SK-N-SH (cell line): ENCODE measurements at regions not wholly inside any gene's neighbourhood (a gene's known extent, or its start where the extent isn't known, plus 50 kb on each side); places are given as distances from the start of the nearest gene placed in this dataset.

Experiments used
- EZH2phosphoT487 ChIP-seq: fragments of 200-600 bp; sonication (generic); IDR thresholded peaks from 2 replicates; pipeline ENCODE4 v1.6.1; 2017; ENCODE audit warnings: low read depth, mixed run types, mild to moderate bottlenecking, antibody characterized with exemption, moderate library complexity, borderline replicate concordance
- FOXJ3 ChIP-seq: sonication (generic); formaldehyde crosslinking; IDR thresholded peaks from 2 replicates; pipeline ENCODE4 v1.5.1; 2020; ENCODE audit warnings: mild to moderate bottlenecking, missing genetic modification reagents
- FOXM1 ChIP-seq: IDR thresholded peaks from 2 replicates; pipeline ENCODE4 v1.4.0; 2012; ENCODE audit warnings: low read depth, mild to moderate bottlenecking
- JUND ChIP-seq: IDR thresholded peaks from 2 replicates; pipeline ENCODE4 v1.4.0; 2012
- POLR2AphosphoS5 ChIP-seq: IDR thresholded peaks from 2 replicates; pipeline ENCODE4 v1.6.1; 2012; ENCODE audit warnings: low read depth, low read length
- RAD21 ChIP-seq: IDR thresholded peaks from 2 replicates; pipeline ENCODE4 v1.6.1; 2012; ENCODE audit warnings: mild to moderate bottlenecking, low read length
- TAF1 ChIP-seq: IDR thresholded peaks from 2 replicates; pipeline ENCODE4 v1.6.1; 2012; ENCODE audit warnings: low read depth, mild to moderate bottlenecking, low read length, moderate library complexity, borderline replicate concordance
- TF ChIP-seq, protein P1 (sequence below): fragments of 200-600 bp; sonication (generic); IDR thresholded peaks from 2 replicates; pipeline ENCODE4 v1.6.1; 2017; ENCODE audit warnings: antibody characterized with exemption, mild to moderate bottlenecking, moderate library complexity
- TF ChIP-seq, protein P2 (sequence below): IDR thresholded peaks from 2 replicates; pipeline ENCODE4 v1.6.1; 2012; ENCODE audit warnings: mild to moderate bottlenecking, low read depth, low read length, moderate library complexity
- TF ChIP-seq, protein P3 (sequence below): fragments of 150-350 bp; IDR thresholded peaks from 2 replicates; pipeline ENCODE4 v1.6.1; 2016; ENCODE audit warnings: mild to moderate bottlenecking, low read depth, low read length

DNA sequence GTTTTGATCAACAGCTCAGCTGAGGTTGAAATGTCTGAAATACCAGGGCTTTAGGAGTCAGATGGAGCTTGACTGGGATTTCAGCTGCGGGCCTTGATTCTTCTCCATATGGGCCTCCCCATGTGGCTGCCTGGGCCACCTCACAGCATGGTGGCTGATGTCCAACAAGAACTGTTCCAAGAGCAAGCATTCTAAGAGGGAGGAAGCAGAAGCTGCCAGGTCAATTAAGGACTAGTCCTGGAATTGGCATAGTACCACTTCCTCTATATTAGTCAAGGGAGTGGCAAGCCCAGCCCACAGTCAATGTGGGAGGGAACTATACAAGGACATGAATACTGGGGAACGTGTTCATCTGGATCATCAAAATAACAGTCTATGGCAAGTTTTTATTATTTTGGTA lies 181.7 kb upstream of the ANKRD28 start:
- TF ChIP-seq POLR2AphosphoS5 = no peak
- TF ChIP-seq, protein P1, sequence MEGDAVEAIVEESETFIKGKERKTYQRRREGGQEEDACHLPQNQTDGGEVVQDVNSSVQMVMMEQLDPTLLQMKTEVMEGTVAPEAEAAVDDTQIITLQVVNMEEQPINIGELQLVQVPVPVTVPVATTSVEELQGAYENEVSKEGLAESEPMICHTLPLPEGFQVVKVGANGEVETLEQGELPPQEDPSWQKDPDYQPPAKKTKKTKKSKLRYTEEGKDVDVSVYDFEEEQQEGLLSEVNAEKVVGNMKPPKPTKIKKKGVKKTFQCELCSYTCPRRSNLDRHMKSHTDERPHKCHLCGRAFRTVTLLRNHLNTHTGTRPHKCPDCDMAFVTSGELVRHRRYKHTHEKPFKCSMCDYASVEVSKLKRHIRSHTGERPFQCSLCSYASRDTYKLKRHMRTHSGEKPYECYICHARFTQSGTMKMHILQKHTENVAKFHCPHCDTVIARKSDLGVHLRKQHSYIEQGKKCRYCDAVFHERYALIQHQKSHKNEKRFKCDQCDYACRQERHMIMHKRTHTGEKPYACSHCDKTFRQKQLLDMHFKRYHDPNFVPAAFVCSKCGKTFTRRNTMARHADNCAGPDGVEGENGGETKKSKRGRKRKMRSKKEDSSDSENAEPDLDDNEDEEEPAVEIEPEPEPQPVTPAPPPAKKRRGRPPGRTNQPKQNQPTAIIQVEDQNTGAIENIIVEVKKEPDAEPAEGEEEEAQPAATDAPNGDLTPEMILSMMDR = no peak
- TF ChIP-seq, protein P2, sequence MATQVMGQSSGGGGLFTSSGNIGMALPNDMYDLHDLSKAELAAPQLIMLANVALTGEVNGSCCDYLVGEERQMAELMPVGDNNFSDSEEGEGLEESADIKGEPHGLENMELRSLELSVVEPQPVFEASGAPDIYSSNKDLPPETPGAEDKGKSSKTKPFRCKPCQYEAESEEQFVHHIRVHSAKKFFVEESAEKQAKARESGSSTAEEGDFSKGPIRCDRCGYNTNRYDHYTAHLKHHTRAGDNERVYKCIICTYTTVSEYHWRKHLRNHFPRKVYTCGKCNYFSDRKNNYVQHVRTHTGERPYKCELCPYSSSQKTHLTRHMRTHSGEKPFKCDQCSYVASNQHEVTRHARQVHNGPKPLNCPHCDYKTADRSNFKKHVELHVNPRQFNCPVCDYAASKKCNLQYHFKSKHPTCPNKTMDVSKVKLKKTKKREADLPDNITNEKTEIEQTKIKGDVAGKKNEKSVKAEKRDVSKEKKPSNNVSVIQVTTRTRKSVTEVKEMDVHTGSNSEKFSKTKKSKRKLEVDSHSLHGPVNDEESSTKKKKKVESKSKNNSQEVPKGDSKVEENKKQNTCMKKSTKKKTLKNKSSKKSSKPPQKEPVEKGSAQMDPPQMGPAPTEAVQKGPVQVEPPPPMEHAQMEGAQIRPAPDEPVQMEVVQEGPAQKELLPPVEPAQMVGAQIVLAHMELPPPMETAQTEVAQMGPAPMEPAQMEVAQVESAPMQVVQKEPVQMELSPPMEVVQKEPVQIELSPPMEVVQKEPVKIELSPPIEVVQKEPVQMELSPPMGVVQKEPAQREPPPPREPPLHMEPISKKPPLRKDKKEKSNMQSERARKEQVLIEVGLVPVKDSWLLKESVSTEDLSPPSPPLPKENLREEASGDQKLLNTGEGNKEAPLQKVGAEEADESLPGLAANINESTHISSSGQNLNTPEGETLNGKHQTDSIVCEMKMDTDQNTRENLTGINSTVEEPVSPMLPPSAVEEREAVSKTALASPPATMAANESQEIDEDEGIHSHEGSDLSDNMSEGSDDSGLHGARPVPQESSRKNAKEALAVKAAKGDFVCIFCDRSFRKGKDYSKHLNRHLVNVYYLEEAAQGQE = no peak
- no peak for TF ChIP-seq RAD21
- no peak for TF ChIP-seq FOXM1
- TF ChIP-seq, protein P3, sequence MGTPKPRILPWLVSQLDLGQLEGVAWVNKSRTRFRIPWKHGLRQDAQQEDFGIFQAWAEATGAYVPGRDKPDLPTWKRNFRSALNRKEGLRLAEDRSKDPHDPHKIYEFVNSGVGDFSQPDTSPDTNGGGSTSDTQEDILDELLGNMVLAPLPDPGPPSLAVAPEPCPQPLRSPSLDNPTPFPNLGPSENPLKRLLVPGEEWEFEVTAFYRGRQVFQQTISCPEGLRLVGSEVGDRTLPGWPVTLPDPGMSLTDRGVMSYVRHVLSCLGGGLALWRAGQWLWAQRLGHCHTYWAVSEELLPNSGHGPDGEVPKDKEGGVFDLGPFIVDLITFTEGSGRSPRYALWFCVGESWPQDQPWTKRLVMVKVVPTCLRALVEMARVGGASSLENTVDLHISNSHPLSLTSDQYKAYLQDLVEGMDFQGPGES = no peak
- no peak for TF ChIP-seq FOXJ3
- no peak for TF ChIP-seq TAF1
- no peak for TF ChIP-seq JUND
- TF ChIP-seq EZH2phosphoT487 = no peak
